HEK293 (cell line): ENCODE measurements at regions not wholly inside any gene's neighbourhood (a gene's known extent, or its start where the extent isn't known, plus 50 kb on each side); places are given as distances from the start of the nearest gene placed in this dataset.

Source experiments
- CTCF ChIA-PET: fragments of 350-600 bp; formaldehyde crosslinking; extraction: SDS; loops from one replicate; lab custom pipeline; 2021; ENCODE audit warnings: antibody characterized with exemption; lab: Yijun Ruan, JAX
- POLR2A ChIA-PET: fragments of 300-600 bp; formaldehyde crosslinking; extraction: SDS; loops from one replicate; lab custom pipeline; 2020; ENCODE audit warnings: antibody characterized with exemption, inconsistent platforms; lab: Yijun Ruan, JAX
- H3K27ac ChIP-seq: fragments of 200-500 bp; sonication (Bioruptor generic); 2 replicates; pipeline ENCODE4 v1.5.1; 2014; ENCODE audit warnings: low read depth, low read length, control low read depth, inconsistent platforms; ENCODE audit errors: extremely low read depth
- H3K36me3 ChIP-seq, 2 experiments: fragments of 200-500 bp in 1 of 2; sonication (Bioruptor generic) in 1 of 2; 1 replicate in 1 of 2; 2 replicates in 1 of 2; pipeline ENCODE4 v1.5.1; 2014 to 2017; ENCODE audit warnings: inconsistent platforms in 2 of 2, low read length in 2 of 2; ENCODE audit not compliant: control insufficient read depth in 2 of 2, insufficient read depth in 1 of 2
- H3K4me1 ChIP-seq: fragments of 200-500 bp; sonication (Bioruptor generic); 2 replicates; pipeline ENCODE4 v1.5.1; 2014; ENCODE audit warnings: mild to moderate bottlenecking, low read length, inconsistent platforms; ENCODE audit not compliant: control insufficient read depth, insufficient read depth
- H3K4me3 ChIP-seq: 2 replicates; pipeline ENCODE4 v1.5.1; 2011; ENCODE audit warnings: low read depth, mild to moderate bottlenecking, control low read depth, low read length, moderate library complexity
- H3K9me3 ChIP-seq: fragments of 200-500 bp; sonication (Bioruptor generic); 2 replicates; pipeline ENCODE4 v1.5.1; 2014; ENCODE audit warnings: low read depth, low read length, inconsistent platforms; ENCODE audit not compliant: control insufficient read depth, insufficient read depth
- BCL11A ChIP-seq: fragments of 450-650 bp; formaldehyde crosslinking; IDR thresholded peaks from 2 replicates; pipeline ENCODE4 v1.5.1; 2016; ENCODE audit warnings: low read depth, missing biosample characterization, missing genetic modification characterization
- KLF1 ChIP-seq: fragments of 450-650 bp; formaldehyde crosslinking; IDR thresholded peaks from 2 replicates; pipeline ENCODE4 v1.5.1; 2016; ENCODE audit warnings: missing biosample characterization, missing genetic modification characterization
- SP7 ChIP-seq: fragments of 450-650 bp; formaldehyde crosslinking; IDR thresholded peaks from 2 replicates; pipeline ENCODE4 v1.5.1; 2016; ENCODE audit warnings: missing biosample characterization, missing genetic modification characterization
- YY1 ChIP-seq: fragments of 450-650 bp; formaldehyde crosslinking; IDR thresholded peaks from 2 replicates; pipeline ENCODE4 v1.5.1; 2018; ENCODE audit warnings: missing biosample characterization, missing genetic modification characterization
- ZBTB48 ChIP-seq: fragments of 450-650 bp; formaldehyde crosslinking; IDR thresholded peaks from 2 replicates; pipeline ENCODE4 v1.5.1; 2016; ENCODE audit warnings: missing biosample characterization, missing genetic modification characterization
- ZBTB8A ChIP-seq: fragments of 450-650 bp; formaldehyde crosslinking; IDR thresholded peaks from 2 replicates; pipeline ENCODE4 v1.5.1; 2016; ENCODE audit warnings: missing biosample characterization, missing genetic modification characterization
- ZIC2 ChIP-seq: fragments of 450-650 bp; formaldehyde crosslinking; IDR thresholded peaks from 2 replicates; pipeline ENCODE4 v1.5.1; 2016; ENCODE audit warnings: missing biosample characterization, missing genetic modification characterization
- ZNF132 ChIP-seq: fragments of 450-650 bp; formaldehyde crosslinking; IDR thresholded peaks from 2 replicates; pipeline ENCODE4 v1.5.1; 2017; ENCODE audit warnings: missing biosample characterization, missing genetic modification characterization, borderline replicate concordance
- ZNF16 ChIP-seq: fragments of 450-650 bp; formaldehyde crosslinking; IDR thresholded peaks from 2 replicates; pipeline ENCODE4 v1.5.1; 2016; ENCODE audit warnings: low read depth, missing biosample characterization, missing genetic modification characterization
- ZNF175 ChIP-seq: fragments of 450-650 bp; formaldehyde crosslinking; IDR thresholded peaks from 2 replicates; pipeline ENCODE4 v1.5.1; 2016; ENCODE audit warnings: missing biosample characterization, missing genetic modification characterization
- ZNF24 ChIP-seq: fragments of 450-650 bp; formaldehyde crosslinking; IDR thresholded peaks from 2 replicates; pipeline ENCODE4 v1.5.1; 2016; ENCODE audit warnings: missing biosample characterization, missing genetic modification characterization
- ZNF248 ChIP-seq: fragments of 450-650 bp; formaldehyde crosslinking; IDR thresholded peaks from 2 replicates; pipeline ENCODE4 v1.5.1; 2017; ENCODE audit warnings: missing biosample characterization, missing genetic modification characterization
- ZNF266 ChIP-seq: fragments of 450-650 bp; formaldehyde crosslinking; IDR thresholded peaks from 2 replicates; pipeline ENCODE4 v1.5.1; 2016; ENCODE audit warnings: missing biosample characterization, missing genetic modification characterization, low read depth
- ZNF324 ChIP-seq: fragments of 450-650 bp; formaldehyde crosslinking; IDR thresholded peaks from 2 replicates; pipeline ENCODE4 v1.5.1; 2016; ENCODE audit warnings: missing biosample characterization, missing genetic modification characterization
- ZNF335 ChIP-seq: fragments of 450-650 bp; formaldehyde crosslinking; conservative IDR thresholded peaks from 2 replicates; pipeline ENCODE4 v1.5.1; 2016; ENCODE audit warnings: missing biosample characterization, missing genetic modification characterization
- ZNF37A ChIP-seq: fragments of 450-650 bp; IDR thresholded peaks from 2 replicates; pipeline ENCODE4 v1.5.1; 2018; ENCODE audit warnings: missing biosample characterization, missing genetic modification characterization
- ZNF426 ChIP-seq: fragments of 450-650 bp; formaldehyde crosslinking; IDR thresholded peaks from 2 replicates; pipeline ENCODE4 v1.5.1; 2017; ENCODE audit warnings: missing biosample characterization, missing genetic modification characterization, mild to moderate bottlenecking, inconsistent platforms, moderate library complexity
- ZNF48 ChIP-seq: fragments of 450-650 bp; formaldehyde crosslinking; IDR thresholded peaks from 2 replicates; pipeline ENCODE4 v1.5.1; 2016; ENCODE audit warnings: missing biosample characterization, missing genetic modification characterization
- ZNF529 ChIP-seq: fragments of 450-650 bp; formaldehyde crosslinking; IDR thresholded peaks from 2 replicates; pipeline ENCODE4 v1.5.1; 2017; ENCODE audit warnings: missing genetic modification characterization, missing biosample characterization; ENCODE audit not compliant: insufficient replicate concordance
- ZNF677 ChIP-seq: fragments of 450-650 bp; IDR thresholded peaks from 2 replicates; pipeline ENCODE4 v1.5.0; 2018; ENCODE audit warnings: missing biosample characterization, mild to moderate bottlenecking, missing genetic modification characterization, moderate library complexity
- ZNF768 ChIP-seq: fragments of 450-650 bp; formaldehyde crosslinking; IDR thresholded peaks from 2 replicates; pipeline ENCODE4 v1.5.1; 2018; ENCODE audit warnings: missing biosample characterization, mild to moderate bottlenecking, missing genetic modification characterization
- ZSCAN16 ChIP-seq: fragments of 450-650 bp; formaldehyde crosslinking; IDR thresholded peaks from 2 replicates; pipeline ENCODE4 v1.5.1; 2016; ENCODE audit warnings: missing biosample characterization, missing genetic modification characterization
- TF ChIP-seq, protein P1 (sequence below): fragments of 450-650 bp; formaldehyde crosslinking; IDR thresholded peaks from 2 replicates; pipeline ENCODE4 v1.5.1; 2016; ENCODE audit warnings: missing biosample characterization, missing genetic modification characterization
- TF ChIP-seq, protein P2 (sequence below): fragments of 450-650 bp; formaldehyde crosslinking; IDR thresholded peaks from 2 replicates; pipeline ENCODE4 v1.5.1; 2016; ENCODE audit warnings: missing biosample characterization, missing genetic modification characterization

DNA sequence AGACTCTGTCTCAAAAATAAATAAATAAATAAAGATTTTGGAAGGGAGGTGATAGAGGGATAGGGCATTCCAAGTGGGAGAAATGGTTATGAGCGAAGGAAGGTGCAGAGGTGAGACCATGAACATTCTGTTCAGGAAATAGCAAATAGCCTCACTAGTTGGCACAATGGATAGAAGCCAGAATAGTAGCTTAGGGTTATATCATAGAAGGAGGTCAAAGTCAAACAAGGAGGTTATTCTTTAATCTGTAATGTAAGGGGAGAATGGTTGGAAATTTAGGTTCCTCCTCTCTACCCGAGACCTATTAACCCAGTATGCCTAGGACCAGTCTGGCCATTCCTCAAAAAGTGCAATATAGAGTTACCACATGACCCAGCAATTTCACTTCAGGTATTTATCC is 275.8 kb downstream of the MN1 start:
- Histone ChIP-seq H3K27ac (no peak overlapping the region), H3K36me3 (no peaks in the 10 kb centered on the region), H3K9me3 (no peaks in the 10 kb centered on the region), H3K4me1 (no peaks in the 10 kb centered on the region), H3K4me3 (no peak overlapping the region)
- TF ChIP-seq ZNF426 (tag by site-specific recombination) (no peak), KLF1 (tag by site-specific recombination) (no peak), BCL11A (no peak), ZNF48 (tag by site-specific recombination) (no peak), ZNF529 (tag by site-specific recombination) (no peak), SP7 (tag by site-specific recombination) (no peak), ZBTB8A (tag by site-specific recombination) (no peak), ZNF677 (tag by site-specific recombination) (no peak), ZNF24 (tag by site-specific recombination) (no peak), ZNF37A (tag by site-specific recombination) (no peak), ZNF248 (tag by site-specific recombination) (no peak), ZNF132 (tag by site-specific recombination) (no peak), ZNF266 (tag by site-specific recombination) (no peak), ZNF175 (tag by site-specific recombination) (no peak), ZNF335 (no peak), ZNF324 (tag by site-specific recombination) (no peak), ZSCAN16 (tag by site-specific recombination) (no peak)
- CTCF ChIA-PET = interaction anchor here (0.6 to 0.7 kb wide), 2 partner anchors 120 to 251 kb away, joined by 4 read pairs; no protein-coding TSS in a partner anchor
- POLR2A ChIA-PET = no interaction called here

DNA sequence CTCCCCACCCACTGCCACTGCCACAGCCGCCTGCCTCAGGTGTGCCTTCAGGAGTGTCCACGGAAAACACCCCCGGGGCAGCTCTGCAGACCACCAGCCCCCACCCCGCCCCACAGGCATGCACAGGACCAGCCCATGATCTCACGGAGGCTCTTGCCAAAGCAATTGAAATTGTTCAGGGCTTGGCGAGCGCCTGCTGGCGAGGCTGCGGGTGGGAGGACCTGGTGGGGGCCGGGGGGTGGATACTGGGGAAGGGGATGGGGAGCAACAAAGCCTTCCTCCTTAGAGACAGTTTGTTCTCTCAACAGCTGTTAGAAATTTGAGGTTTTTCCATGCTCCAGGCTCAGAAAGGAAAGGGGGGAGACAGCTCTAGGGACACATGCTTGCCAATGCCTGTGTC is 274.7 kb downstream of the MN1 start:
- Histone ChIP-seq H3K27ac (no peak overlapping the region), H3K9me3 (no peaks in the 10 kb centered on the region), H3K4me1 (no peaks in the 10 kb centered on the region), H3K4me3 (no peak overlapping the region), H3K36me3 (no peaks in the 10 kb centered on the region)
- ChIA-PET POLR2A (no interaction called here), CTCF (interaction anchor here (0.6 kb wide), 1 partner anchor 38 kb away, joined by 4 read pairs; no protein-coding TSS in a partner anchor)
- TF ChIP-seq ZNF16 (no peak), ZIC2 (tag by site-specific recombination) (no peak), ZBTB48 (no peak), ZNF768 (no peak), YY1 (tag by site-specific recombination) (no peak)
- TF ChIP-seq, protein P1, sequence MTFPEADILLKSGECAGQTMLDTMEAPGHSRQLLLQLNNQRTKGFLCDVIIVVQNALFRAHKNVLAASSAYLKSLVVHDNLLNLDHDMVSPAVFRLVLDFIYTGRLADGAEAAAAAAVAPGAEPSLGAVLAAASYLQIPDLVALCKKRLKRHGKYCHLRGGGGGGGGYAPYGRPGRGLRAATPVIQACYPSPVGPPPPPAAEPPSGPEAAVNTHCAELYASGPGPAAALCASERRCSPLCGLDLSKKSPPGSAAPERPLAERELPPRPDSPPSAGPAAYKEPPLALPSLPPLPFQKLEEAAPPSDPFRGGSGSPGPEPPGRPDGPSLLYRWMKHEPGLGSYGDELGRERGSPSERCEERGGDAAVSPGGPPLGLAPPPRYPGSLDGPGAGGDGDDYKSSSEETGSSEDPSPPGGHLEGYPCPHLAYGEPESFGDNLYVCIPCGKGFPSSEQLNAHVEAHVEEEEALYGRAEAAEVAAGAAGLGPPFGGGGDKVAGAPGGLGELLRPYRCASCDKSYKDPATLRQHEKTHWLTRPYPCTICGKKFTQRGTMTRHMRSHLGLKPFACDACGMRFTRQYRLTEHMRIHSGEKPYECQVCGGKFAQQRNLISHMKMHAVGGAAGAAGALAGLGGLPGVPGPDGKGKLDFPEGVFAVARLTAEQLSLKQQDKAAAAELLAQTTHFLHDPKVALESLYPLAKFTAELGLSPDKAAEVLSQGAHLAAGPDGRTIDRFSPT (tag by site-specific recombination) = no peak
- TF ChIP-seq, protein P2, sequence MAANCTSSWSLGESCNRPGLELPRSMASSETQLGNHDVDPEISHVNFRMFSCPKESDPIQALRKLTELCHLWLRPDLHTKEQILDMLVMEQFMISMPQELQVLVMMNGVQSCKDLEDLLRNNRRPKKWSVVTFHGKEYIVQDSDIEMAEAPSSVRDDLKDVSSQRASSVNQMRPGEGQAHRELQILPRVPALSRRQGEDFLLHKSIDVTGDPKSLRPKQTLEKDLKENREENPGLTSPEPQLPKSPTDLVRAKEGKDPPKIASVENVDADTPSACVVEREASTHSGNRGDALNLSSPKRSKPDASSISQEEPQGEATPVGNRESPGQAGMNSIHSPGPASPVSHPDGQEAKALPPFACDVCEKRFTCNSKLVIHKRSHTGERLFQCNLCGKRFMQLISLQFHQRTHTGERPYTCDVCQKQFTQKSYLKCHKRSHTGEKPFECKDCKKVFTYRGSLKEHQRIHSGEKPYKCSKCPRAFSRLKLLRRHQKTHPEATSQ = no peak
